ENCODE measurements at regions not wholly inside any gene's neighbourhood (a gene's known extent, or its start where the extent isn't known, plus 50 kb on each side); places are given as distances from the start of the nearest gene placed in this dataset.

- TF ChIP-seq, protein P1, sequence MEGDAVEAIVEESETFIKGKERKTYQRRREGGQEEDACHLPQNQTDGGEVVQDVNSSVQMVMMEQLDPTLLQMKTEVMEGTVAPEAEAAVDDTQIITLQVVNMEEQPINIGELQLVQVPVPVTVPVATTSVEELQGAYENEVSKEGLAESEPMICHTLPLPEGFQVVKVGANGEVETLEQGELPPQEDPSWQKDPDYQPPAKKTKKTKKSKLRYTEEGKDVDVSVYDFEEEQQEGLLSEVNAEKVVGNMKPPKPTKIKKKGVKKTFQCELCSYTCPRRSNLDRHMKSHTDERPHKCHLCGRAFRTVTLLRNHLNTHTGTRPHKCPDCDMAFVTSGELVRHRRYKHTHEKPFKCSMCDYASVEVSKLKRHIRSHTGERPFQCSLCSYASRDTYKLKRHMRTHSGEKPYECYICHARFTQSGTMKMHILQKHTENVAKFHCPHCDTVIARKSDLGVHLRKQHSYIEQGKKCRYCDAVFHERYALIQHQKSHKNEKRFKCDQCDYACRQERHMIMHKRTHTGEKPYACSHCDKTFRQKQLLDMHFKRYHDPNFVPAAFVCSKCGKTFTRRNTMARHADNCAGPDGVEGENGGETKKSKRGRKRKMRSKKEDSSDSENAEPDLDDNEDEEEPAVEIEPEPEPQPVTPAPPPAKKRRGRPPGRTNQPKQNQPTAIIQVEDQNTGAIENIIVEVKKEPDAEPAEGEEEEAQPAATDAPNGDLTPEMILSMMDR (IDR thresholded peaks at IDR 0.05) = no peak
- TF ChIP-seq POLR2AphosphoS5 (IDR thresholded peaks at IDR 0.05) (no peak), POLR2A (IDR thresholded peaks at IDR 0.05) (no peak), EP300 (IDR thresholded peaks at IDR 0.05) (no peak)
Measured at GRCh38 chr1:219820551-219820950, 107.8 kb downstream of the SLC30A10 start.
